T-cell (primary cell): ENCODE measurements at regions not wholly inside any gene's neighbourhood (a gene's known extent, or its start where the extent isn't known, plus 50 kb on each side); places are given as distances from the start of the nearest gene placed in this dataset.
"Not testable (repeated sequence)": the region's sequence is repeated elsewhere in the genome, so short reads cannot be mapped to it uniquely, and the experiment has no call there.

ENCODE experiments used
- ATAC-seq, 4 experiments: fragments of 200-7000 bp in 3 of 4; fragments of 150-1000 bp in 1 of 4; cut with Tn5 transposase; replicated peaks in 1 of 4; 1 replicate in 3 of 4; 2 replicates in 1 of 4; pipeline ENCODE4 v1.10.0; 2021; ENCODE audit warnings: moderate library complexity in 3 of 4, mild to moderate bottlenecking in 2 of 4, moderate number of reproducible peaks in 1 of 4
- CTCF ChIA-PET, 2 donors: fragments of 300-600 bp; sonication (Branson Sonifier 250); formaldehyde crosslinking; loops; one replicate each; lab custom pipeline; 2022; ENCODE audit warnings: antibody characterized with exemption in 2 of 2; lab: Charles Lee
- POLR2A ChIA-PET, 2 donors: fragments of 300-600 bp; sonication (Branson Sonifier 250); formaldehyde crosslinking; loops; one replicate each; lab custom pipeline; 2022; ENCODE audit warnings: antibody characterized with exemption in 2 of 2; lab: Charles Lee
- DNase-seq, 35 experiments: peaks; one replicate each; pipeline versions ENCODE4 v3.0.0 to v3.0.0-alpha.2; 2013 to 2023
- H3K27ac ChIP-seq: one replicate; pipeline ENCODE4 v1.5.1; 2013; ENCODE audit warnings: low read length
- H3K27me3 ChIP-seq, 2 experiments: replicated peaks in 1 of 2; 1 replicate in 1 of 2; 2 replicates in 1 of 2; pipeline versions ENCODE4 v1.6.1 to v1.7.0; 2013; ENCODE audit warnings: low read length in 1 of 2, mixed read lengths in 1 of 2; ENCODE audit not compliant: control insufficient read depth in 2 of 2, insufficient read depth in 2 of 2; ENCODE audit errors: extremely low read depth in 1 of 2
- H3K36me3 ChIP-seq, 2 donors: 1 replicate in 1 of 2; 2 replicates in 1 of 2; pipeline versions ENCODE4 v1.6.1 to v1.7.0; 2013; ENCODE audit warnings: low read length in 1 of 2; ENCODE audit not compliant: control insufficient read depth in 2 of 2, insufficient read depth in 1 of 2; ENCODE audit errors: extremely low read depth in 1 of 2
- H3K4me1 ChIP-seq, 2 experiments: 1 replicate in 1 of 2; 2 replicates in 1 of 2; pipeline versions ENCODE4 v1.6.1 to v1.7.0; 2013; ENCODE audit warnings: low read length in 2 of 2, mixed read lengths in 1 of 2; ENCODE audit not compliant: insufficient read depth in 2 of 2, control insufficient read depth in 1 of 2; ENCODE audit errors: extremely low read depth in 1 of 2
- H3K4me3 ChIP-seq, 2 donors: 1 replicate in 1 of 2; 2 replicates in 1 of 2; pipeline versions ENCODE4 v1.5.1 to v1.7.0; 2013; ENCODE audit warnings: mild to moderate bottlenecking in 2 of 2, low read length in 1 of 2, moderate library complexity in 1 of 2; ENCODE audit not compliant: control insufficient read depth in 1 of 2; ENCODE audit errors: extremely low read depth in 1 of 2
- H3K9me3 ChIP-seq: 2 replicates; pipeline ENCODE4 v1.7.0; 2013
- H3K27ac Mint-ChIP-seq, 2 donors: one replicate each; pipeline ENCODE4 v1.8.0; 2020 to 2021; ENCODE audit warnings: mild to moderate bottlenecking in 2 of 2, mixed read lengths in 2 of 2
- H3K27me3 Mint-ChIP-seq, 2 donors: one replicate each; pipeline ENCODE4 v1.8.0; 2021 to 2022; ENCODE audit warnings: mixed read lengths in 2 of 2
- H3K36me3 Mint-ChIP-seq: one replicate; pipeline ENCODE4 v1.8.0; 2021; ENCODE audit warnings: mixed read lengths
- H3K4me1 Mint-ChIP-seq, 3 donors: one replicate each; pipeline ENCODE4 v1.8.0; 2020 to 2022; ENCODE audit warnings: mixed read lengths in 3 of 3, mild to moderate bottlenecking in 1 of 3
- H3K4me3 Mint-ChIP-seq, 3 donors: one replicate each; pipeline ENCODE4 v1.8.0; 2020 to 2022; ENCODE audit warnings: mild to moderate bottlenecking in 3 of 3, mixed read lengths in 3 of 3, moderate library complexity in 3 of 3
- H3K9me3 Mint-ChIP-seq, 3 donors: one replicate each; pipeline ENCODE4 v1.8.0; 2020 to 2022; ENCODE audit warnings: mixed read lengths in 3 of 3
- WGBS: methylation state at CpG from one replicate; pipeline ENCODE4 v1.1.5; 2013; ENCODE audit warnings: missing lambda C conversion rate; ENCODE audit not compliant: insufficient coverage; 5-methylcytosine and 5-hydroxymethylcytosine counted together

DNA sequence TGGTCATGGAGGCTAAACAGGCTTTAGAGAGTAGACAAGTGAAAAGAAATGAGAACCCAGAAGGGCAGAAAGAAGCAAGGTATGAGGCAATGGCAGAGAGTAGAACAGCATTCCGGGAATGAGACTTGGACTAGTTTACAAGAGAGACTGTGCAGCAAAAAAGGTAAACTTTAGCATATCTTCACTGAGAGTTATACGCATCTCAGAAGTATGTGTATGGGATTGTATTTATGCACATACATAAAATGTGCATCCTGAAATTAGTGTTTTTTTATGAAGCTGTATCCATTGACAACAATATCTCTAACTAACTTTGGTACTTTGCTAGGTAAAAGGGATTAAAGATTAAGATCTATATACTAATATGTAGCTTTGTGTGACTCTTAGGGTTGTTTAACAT, 753.6 kb downstream of the BCKDHB start:
- Histone ChIP-seq H3K4me3 (no peak overlapping the region), H3K36me3 (no peaks in the 10 kb centered on the region), H3K27me3 (no peaks in the 10 kb centered on the region), H3K4me1 (no peaks in the 10 kb centered on the region), H3K27ac (no peak overlapping the region), H3K9me3 (no peaks in the 10 kb centered on the region)
- ChIA-PET POLR2A (no interaction called here), CTCF (interaction anchor here in 1 of 2 donors (0.7 kb wide), 1 partner anchor 118 kb away, joined by 3 read pairs; no protein-coding TSS in a partner anchor)
- Mint-ChIP-seq H3K4me3 (no peak overlapping the region), H3K27me3 (no peaks in the 10 kb centered on the region), H3K27ac (no peak overlapping the region), H3K36me3 (no peaks in the 10 kb centered on the region), H3K9me3 (peaks cover 8 to 14% (median 10%) of the 10 kb centered on the region in 3 donors), H3K4me1 (no peaks in the 10 kb centered on the region)
- ATAC-seq (no peak), DNase-seq (no peak)
- no CpG with 5 or more reads among the region's 2 CpGs for WGBS

DNA sequence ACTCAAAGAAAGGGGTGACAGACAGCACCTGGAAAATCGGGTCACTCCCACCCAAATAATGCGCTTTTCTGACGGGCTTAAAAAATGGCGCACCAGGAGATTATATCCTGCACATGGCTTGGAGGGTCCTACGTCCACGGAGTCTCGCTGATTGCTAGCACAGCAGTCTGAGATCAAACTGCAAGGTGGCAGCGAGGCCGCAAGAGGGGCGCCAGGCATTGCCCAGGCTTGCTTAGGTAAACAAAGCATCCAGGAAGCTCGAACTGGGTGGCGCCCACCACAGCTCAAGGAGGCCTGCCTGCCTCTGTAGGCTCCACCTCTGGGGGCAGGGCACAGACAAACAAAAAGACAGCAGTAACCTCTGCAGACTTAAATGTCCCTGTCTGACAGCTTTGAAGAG, 741.5 kb downstream of the BCKDHB start:
- CTCF ChIA-PET, H3K4me1 Mint-ChIP-seq, H3K36me3 ChIP-seq, H3K27me3 Mint-ChIP-seq, DNase-seq, H3K27me3 ChIP-seq, H3K4me3 Mint-ChIP-seq, H3K4me1 ChIP-seq, H3K9me3 ChIP-seq, H3K4me3 ChIP-seq, H3K36me3 Mint-ChIP-seq, H3K27ac Mint-ChIP-seq, POLR2A ChIA-PET, ATAC-seq, H3K27ac ChIP-seq: not testable (repeated sequence)
- H3K9me3 Mint-ChIP-seq, result peaks cover 18 to 26% (median 25%) of the 10 kb centered on the region in 3 donors
- 96% methylated on average over 7 of the region's 12 CpGs for WGBS

DNA sequence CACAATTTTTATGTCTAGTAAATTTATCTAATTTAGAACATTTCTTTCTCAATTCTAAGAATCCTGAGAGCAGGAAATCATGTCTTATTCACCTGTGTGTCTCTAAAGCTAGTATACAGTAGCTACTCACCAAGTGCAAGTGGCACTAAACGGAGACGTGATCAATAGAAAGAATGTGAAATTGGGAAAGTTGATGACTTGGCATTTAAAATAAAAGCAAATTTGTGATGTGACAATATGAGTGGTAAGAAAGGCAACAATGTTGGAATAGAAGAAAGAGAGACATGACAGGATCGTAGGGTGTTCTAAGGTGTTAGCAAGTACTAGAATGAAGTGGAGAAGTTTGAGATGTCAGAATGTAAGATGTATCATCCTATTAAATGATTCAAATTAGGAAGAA, 725.9 kb downstream of the BCKDHB start:
- Histone ChIP-seq H3K36me3 (no peaks in the 10 kb centered on the region), H3K27me3 (no peaks in the 10 kb centered on the region), H3K9me3 (no peaks in the 10 kb centered on the region), H3K4me1 (no peaks in the 10 kb centered on the region), H3K4me3 (no peak overlapping the region), H3K27ac (no peak overlapping the region)
- Mint-ChIP-seq H3K27me3 (no peaks in the 10 kb centered on the region), H3K36me3 (no peaks in the 10 kb centered on the region), H3K27ac (no peak overlapping the region), H3K9me3 (peaks cover 4 to 9% (median 9%) of the 10 kb centered on the region in 3 donors), H3K4me1 (no peaks in the 10 kb centered on the region), H3K4me3 (no peak overlapping the region)
- ChIA-PET POLR2A (interaction anchor here in 1 of 2 donors (0.6 kb wide), 1 partner anchor 772 kb away, joined by 7 read pairs; no protein-coding TSS in a partner anchor), CTCF (no interaction called here)
- ATAC-seq (no peak), DNase-seq (no peak)
- 85% methylated on average over 3 of the region's 3 CpGs for WGBS

DNA sequence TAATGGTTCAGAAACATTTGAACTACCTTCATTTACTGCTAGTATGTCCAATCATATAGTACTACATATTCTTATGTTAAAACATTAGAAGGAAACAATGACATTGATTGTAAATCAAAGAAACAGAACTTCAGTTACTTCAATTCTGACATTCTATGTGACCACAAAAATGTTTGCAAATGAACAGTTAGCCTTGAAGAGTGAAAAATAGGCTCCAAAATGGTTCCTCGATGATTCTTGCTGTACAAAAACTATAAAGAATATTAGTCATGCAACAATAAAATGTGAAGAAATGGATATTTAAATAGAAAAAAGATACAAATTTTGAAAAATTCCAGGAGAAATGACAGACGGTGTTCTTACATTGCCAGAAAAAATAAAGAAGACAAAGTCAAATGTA, 686.9 kb downstream of the BCKDHB start:
- POLR2A ChIA-PET, result no interaction called here
- H3K27me3 Mint-ChIP-seq, result no peaks in the 10 kb centered on the region
- H3K4me1 Mint-ChIP-seq, result no peaks in the 10 kb centered on the region
- H3K4me3 Mint-ChIP-seq, result no peak overlapping the region
- H3K27ac Mint-ChIP-seq, result no peak overlapping the region
- H3K27me3 ChIP-seq, result no peaks in the 10 kb centered on the region
- no peaks in the 10 kb centered on the region for H3K9me3 ChIP-seq
- no peak for DNase-seq
- no peak overlapping the region for H3K27ac ChIP-seq
- WGBS, result 87% methylated on average over 1 of the region's 2 CpGs
- CTCF ChIA-PET, result no interaction called here
- no peak overlapping the region for H3K4me3 ChIP-seq
- H3K36me3 Mint-ChIP-seq, result no peaks in the 10 kb centered on the region
- H3K9me3 Mint-ChIP-seq, result peaks cover 0 to 3% (median 0%) of the 10 kb centered on the region in 3 donors
- H3K36me3 ChIP-seq, result no peaks in the 10 kb centered on the region
- no peaks in the 10 kb centered on the region for H3K4me1 ChIP-seq
- ATAC-seq, result no peak

DNA sequence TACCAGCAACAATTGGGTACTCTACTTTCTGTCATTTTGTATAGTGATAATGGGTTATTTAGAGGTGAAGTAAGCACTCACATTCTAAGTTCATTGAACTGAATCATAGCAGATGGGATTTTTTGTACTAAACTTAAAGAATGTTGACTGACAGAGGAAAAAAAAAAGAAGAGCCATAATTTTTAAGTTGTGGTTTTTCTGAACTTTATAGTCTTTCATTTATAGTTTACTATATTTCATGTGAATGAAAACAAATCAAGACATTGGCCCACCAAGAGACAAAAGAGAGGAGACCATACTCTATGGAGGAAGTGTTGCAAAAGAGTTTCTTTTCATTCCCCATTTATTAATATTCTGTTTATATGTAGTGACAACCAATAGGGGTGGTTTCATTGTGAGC, 685.7 kb downstream of the BCKDHB start:
- Histone ChIP-seq H3K36me3 (no peaks in the 10 kb centered on the region), H3K9me3 (no peaks in the 10 kb centered on the region), H3K4me3 (no peak overlapping the region), H3K27me3 (no peaks in the 10 kb centered on the region), H3K27ac (no peak overlapping the region), H3K4me1 (no peaks in the 10 kb centered on the region)
- ATAC-seq (no peak), DNase-seq (no peak)
- Mint-ChIP-seq H3K36me3 (no peaks in the 10 kb centered on the region), H3K27me3 (no peaks in the 10 kb centered on the region), H3K27ac (no peak overlapping the region), H3K4me1 (no peaks in the 10 kb centered on the region), H3K9me3 (peaks cover 0 to 3% (median 0%) of the 10 kb centered on the region in 3 donors), H3K4me3 (no peak overlapping the region)
- ChIA-PET CTCF (no interaction called here), POLR2A (no interaction called here)

DNA sequence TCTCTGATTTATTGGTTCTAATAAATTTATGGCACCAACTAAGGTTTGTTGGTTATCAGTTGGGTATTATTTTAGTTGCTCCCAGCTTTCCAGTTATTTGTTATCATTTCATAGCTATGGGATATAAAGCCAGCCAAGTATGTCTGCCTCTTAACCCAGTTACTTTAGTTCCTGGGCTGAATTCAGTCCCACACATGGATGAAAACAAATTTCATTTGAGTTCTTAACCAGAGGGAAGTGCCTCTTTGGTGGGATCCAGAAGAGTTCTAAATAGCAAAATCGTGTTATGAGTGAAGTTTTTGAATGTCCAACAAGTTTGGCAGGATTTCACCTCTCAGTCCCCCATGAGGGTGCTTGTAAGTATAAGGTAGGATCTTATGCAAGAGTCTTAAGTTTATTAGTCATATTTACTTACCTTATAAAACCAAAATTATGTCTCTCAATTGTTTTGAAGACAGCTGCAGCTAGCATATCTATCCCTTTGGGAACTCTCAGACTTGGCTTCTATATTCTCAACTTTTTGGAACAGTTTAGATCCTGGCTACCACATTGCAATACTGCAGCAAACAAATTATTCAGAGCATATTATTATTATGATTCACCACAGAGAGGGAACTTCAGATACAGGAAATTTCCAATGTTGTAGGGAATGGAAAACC, 683.6 kb downstream of the BCKDHB start:
- no peaks in the 10 kb centered on the region for H3K4me1 Mint-ChIP-seq
- peaks cover 0 to 7% (median 3%) of the 10 kb centered on the region in 3 donors for H3K9me3 Mint-ChIP-seq
- ChIA-PET CTCF (no interaction called here), POLR2A (no interaction called here)
- H3K27me3 ChIP-seq, result no peaks in the 10 kb centered on the region
- no peak overlapping the region for H3K4me3 Mint-ChIP-seq
- WGBS, result no CpG with 5 or more reads among the region's 1 CpG
- H3K27me3 Mint-ChIP-seq, result no peaks in the 10 kb centered on the region
- DNase-seq (no peak), ATAC-seq (no peak)
- no peaks in the 10 kb centered on the region for H3K36me3 Mint-ChIP-seq
- no peaks in the 10 kb centered on the region for H3K36me3 ChIP-seq
- no peak overlapping the region for H3K4me3 ChIP-seq
- H3K27ac Mint-ChIP-seq, result no peak overlapping the region
- H3K27ac ChIP-seq, result no peak overlapping the region
- H3K9me3 ChIP-seq, result no peaks in the 10 kb centered on the region
- H3K4me1 ChIP-seq, result no peaks in the 10 kb centered on the region

DNA sequence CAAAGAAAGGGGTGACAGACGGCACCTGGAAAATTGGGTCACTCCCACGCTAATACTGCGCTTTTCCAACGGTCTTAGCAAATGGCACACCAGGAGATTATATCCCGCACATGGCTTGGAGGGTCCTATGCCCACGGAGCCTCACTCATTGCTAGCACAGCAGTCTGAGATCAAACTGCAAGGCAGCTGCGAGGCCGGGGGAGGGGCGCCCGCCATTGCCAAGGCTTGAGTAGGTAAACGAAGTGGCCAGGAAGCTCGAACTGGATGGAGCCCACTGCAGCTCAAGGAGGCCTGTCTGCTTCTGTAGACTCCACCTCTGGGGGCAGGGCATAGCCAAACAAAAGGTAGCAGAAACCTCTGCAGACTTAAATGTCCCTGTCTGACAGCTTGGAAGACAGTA, 676.8 kb downstream of the BCKDHB start:
- DNase-seq, POLR2A ChIA-PET, H3K36me3 Mint-ChIP-seq, H3K9me3 ChIP-seq, CTCF ChIA-PET, H3K4me3 ChIP-seq, H3K27ac Mint-ChIP-seq, H3K4me3 Mint-ChIP-seq, ATAC-seq, H3K27me3 Mint-ChIP-seq, H3K4me1 Mint-ChIP-seq, H3K27me3 ChIP-seq, H3K36me3 ChIP-seq, H3K27ac ChIP-seq, H3K4me1 ChIP-seq: not testable (repeated sequence)
- 92% methylated on average over 10 of the region's 12 CpGs for WGBS
- H3K9me3 Mint-ChIP-seq, result peaks cover 12 to 14% (median 13%) of the 10 kb centered on the region in 3 donors
